K562 (cell line): ENCODE measurements at regions not wholly inside any gene's neighbourhood (a gene's known extent, or its start where the extent isn't known, plus 50 kb on each side); places are given as distances from the start of the nearest gene placed in this dataset.
A peak's percentile ranks its signal among the peaks of the same experiment; 100 is the strongest.

ENCODE experiments used
- ATAC-seq: fragments of 200-7000 bp; cut with Tn5 transposase; 3 replicates; pipeline ENCODE4 v1.9.1; 2020; ENCODE audit warnings: moderate library complexity
- BruUV-seq: library from RNA; stranded (reverse); fragments of 400-500 nt; replicated peaks from 2 replicates; lab custom pipeline; 2021; lab: Mats Ljungman, UMichigan
- CTCF ChIA-PET: fragments of 300-600 bp; formaldehyde crosslinking; extraction: SDS; loops from one replicate; lab custom pipeline; 2021; ENCODE audit warnings: low intra/inter-chr PET ratio; lab: Yijun Ruan, JAX
- POLR2A ChIA-PET: fragments of 300-600, 350-650 bp; sonication (Branson Sonifier 250); formaldehyde crosslinking; extraction: SDS; loops from one replicate; lab custom pipeline; 2021; ENCODE audit warnings: antibody characterized with exemption, inconsistent platforms; lab: Yijun Ruan, JAX
- DNase-seq, 4 experiments: peaks; one replicate each; pipeline versions ENCODE4 v3.0.0 to v3.0.0-alpha.2; 2011 to 2018; ENCODE audit warnings: low spot score in 3 of 4, mixed read lengths in 3 of 4; ENCODE audit errors: extremely low read depth in 1 of 4
- FAIRE-seq: peaks from 2 replicates; lab custom pipeline; 2011; peaks lifted over from hg19 to GRCh38; lab: Jason Lieb, UNC
- H2AFZ ChIP-seq: 2 replicates; pipeline ENCODE4 v1.6.0; 2011; ENCODE audit warnings: low read depth, low read length, control low read depth, inconsistent platforms
- H3K27ac ChIP-seq: fragments of 200-600 bp; 3 replicates; pipeline ENCODE4 v1.8.0; 2011; ENCODE audit warnings: low read depth, mild to moderate bottlenecking, control low read depth, inconsistent platforms, low read length, moderate library complexity, mixed read lengths; ENCODE audit errors: extremely low read depth
- H3K27me3 ChIP-seq, 2 experiments: fragments of 300-600 bp in 1 of 2; 2 replicates in 1 of 2; 3 replicates in 1 of 2; pipeline versions ENCODE4 v1.6.0 to v1.8.0; 2011; ENCODE audit warnings: inconsistent platforms in 2 of 2, low read length in 2 of 2, mild to moderate bottlenecking in 1 of 2, mixed read lengths in 1 of 2, moderate library complexity in 1 of 2; ENCODE audit not compliant: control insufficient read depth in 2 of 2, insufficient read depth in 2 of 2
- H3K36me3 ChIP-seq: fragments of 300-600 bp; 3 replicates; pipeline ENCODE4 v1.8.0; 2011; ENCODE audit warnings: mild to moderate bottlenecking, low read length, inconsistent platforms; ENCODE audit not compliant: control insufficient read depth, insufficient read depth
- H3K4me1 ChIP-seq, 2 experiments: fragments of 200-600 bp in 1 of 2; replicated peaks in 1 of 2; 2 replicates in 1 of 2; 3 replicates in 1 of 2; pipeline versions ENCODE4 v1.5.1 to v1.8.0; 2011; ENCODE audit warnings: inconsistent platforms in 2 of 2, low read length in 2 of 2, mild to moderate bottlenecking in 1 of 2, mixed read lengths in 1 of 2, moderate library complexity in 1 of 2; ENCODE audit not compliant: control insufficient read depth in 2 of 2, insufficient read depth in 2 of 2
- H3K4me2 ChIP-seq: 2 replicates; pipeline ENCODE4 v1.6.1; 2011; ENCODE audit warnings: low read length, control low read depth, inconsistent platforms, mixed read lengths; ENCODE audit not compliant: insufficient read depth
- H3K4me3 ChIP-seq: fragments of 200-600 bp; sonication (generic), shearing (Covaris generic); 2 replicates; pipeline ENCODE4 v1.5.1; 2016; ENCODE audit warnings: control low read depth, inconsistent platforms
- H3K79me2 ChIP-seq: fragments of 200-600 bp; 3 replicates; pipeline ENCODE4 v1.8.0; 2011; ENCODE audit warnings: low read length, inconsistent platforms; ENCODE audit not compliant: control insufficient read depth, insufficient read depth
- H3K9ac ChIP-seq, 2 experiments: 2 replicates each; pipeline versions ENCODE4 v1.6.0 to v1.6.1; 2011; ENCODE audit warnings: low read depth in 2 of 2, low read length in 2 of 2, control low read depth in 1 of 2, inconsistent platforms in 1 of 2, mild to moderate bottlenecking in 1 of 2, mixed read lengths in 1 of 2; ENCODE audit not compliant: insufficient read depth in 1 of 2
- H3K9me1 ChIP-seq: one replicate; pipeline ENCODE4 v1.6.0; 2011; ENCODE audit warnings: inconsistent platforms, mild to moderate bottlenecking, low read length, moderate library complexity; ENCODE audit not compliant: control insufficient read depth, insufficient read depth
- H3K9me3 ChIP-seq: replicated peaks from 2 replicates; pipeline ENCODE4 v1.5.1; 2011; ENCODE audit warnings: low read depth, low read length, inconsistent platforms; ENCODE audit not compliant: control insufficient read depth, insufficient read depth
- H4K20me1 ChIP-seq: replicated peaks from 2 replicates; pipeline ENCODE4 v1.6.1; 2011; ENCODE audit warnings: low read length, inconsistent platforms, mixed read lengths; ENCODE audit not compliant: control insufficient read depth, insufficient read depth
- ELF4 ChIP-seq: fragments of 450-650 bp; formaldehyde crosslinking; IDR thresholded peaks from 2 replicates; pipeline ENCODE4 v1.4.0; 2022; ENCODE audit warnings: missing genetic modification characterization
- FOSL1 ChIP-seq: fragments of 200-800 bp; sonication (Bioruptor generic); conservative IDR thresholded peaks from 2 replicates; pipeline ENCODE4 v1.6.1; 2016; ENCODE audit warnings: missing genetic modification characterization, missing compliant biosample characterization
- FOXO4 ChIP-seq: fragments of 450-650 bp; formaldehyde crosslinking; IDR thresholded peaks from 2 replicates; pipeline ENCODE4 v1.4.0; 2020; ENCODE audit warnings: mild to moderate bottlenecking, moderate library complexity
- HDAC1 ChIP-seq, 2 experiments: fragments of 450-650 bp; IDR thresholded peaks; 2 replicates each; pipeline ENCODE4 v1.6.1; 2016 to 2017; ENCODE audit warnings: inconsistent platforms in 1 of 2, mild to moderate bottlenecking in 1 of 2, moderate library complexity in 1 of 2
- HDAC2 ChIP-seq: fragments of 450-650 bp; IDR thresholded peaks from 2 replicates; pipeline ENCODE4 v1.6.1; 2016; ENCODE audit warnings: mild to moderate bottlenecking
- HDAC3 ChIP-seq: fragments of 450-650 bp; IDR thresholded peaks from 2 replicates; pipeline ENCODE4 v1.6.1; 2018; ENCODE audit warnings: borderline replicate concordance, mild to moderate bottlenecking, moderate library complexity; ENCODE audit not compliant: partially characterized antibody
- LARP7 ChIP-seq: fragments of 450-650 bp; IDR thresholded peaks from 2 replicates; pipeline ENCODE4 v1.6.1; 2016
- MCM3 ChIP-seq: fragments of 450-650 bp; IDR thresholded peaks from 2 replicates; pipeline ENCODE4 v1.6.1; 2016
- NRF1 ChIP-seq, 2 experiments: fragments of 450-650 bp; IDR thresholded peaks in 1 of 2; conservative IDR thresholded peaks in 1 of 2; 2 replicates each; pipeline ENCODE4 v1.6.1; 2014; ENCODE audit warnings: mild to moderate bottlenecking in 2 of 2
- SMARCC2 ChIP-seq: fragments of 450-650 bp; IDR thresholded peaks from 2 replicates; pipeline ENCODE4 v1.6.1; 2017; ENCODE audit warnings: antibody characterized with exemption, moderate library complexity, mild to moderate bottlenecking, low read depth
- TAF7 ChIP-seq: fragments of 450-650 bp; IDR thresholded peaks from 2 replicates; pipeline ENCODE4 v1.6.1; 2016; ENCODE audit warnings: missing genetic modification characterization, missing compliant biosample characterization
- ZKSCAN1 ChIP-seq: fragments of 150-350 bp; IDR thresholded peaks from 2 replicates; pipeline ENCODE4 v1.6.1; 2016; ENCODE audit warnings: low read depth, low read length
- ZNF507 ChIP-seq: conservative IDR thresholded peaks from 2 replicates; pipeline ENCODE4 v1.6.1; 2017; ENCODE audit warnings: missing genetic modification characterization, missing compliant biosample characterization
- ZNF785 ChIP-seq: fragments of 250-450 bp; sonication (Bioruptor Pico); IDR thresholded peaks from 2 replicates; pipeline ENCODE4 v1.4.0; 2020; ENCODE audit warnings: mild to moderate bottlenecking
- WGBS: fragments of 100-300 bp; shearing (Covaris generic); methylation state at CpG from one replicate; pipeline ENCODE4 v1.1.6; 2016; ENCODE audit warnings: low coverage, mixed read lengths; ENCODE audit not compliant: insufficient coverage; ENCODE audit errors: missing lambda C conversion rate; 5-methylcytosine and 5-hydroxymethylcytosine counted together
- in situ Hi-C: fragments of 300-500 bp; cut with MboI; formaldehyde crosslinking; loops from 4 replicates; pipeline ENCODE4 v1.15.0; 2018; ENCODE audit warnings: inconsistent platforms, mixed read lengths
- intact Hi-C: fragments of 100-400 bp; cut with micrococcal nuclease; formaldehyde crosslinking; loops from 2 replicates; pipeline ENCODE4 v1.14.2; 2022

GRCh38 chr6:160934157-160934556 lies 57.4 kb upstream of the MAP3K4 start:
- Histone ChIP-seq H3K79me2 (no peaks in the 10 kb centered on the region), H2AFZ (no peak overlapping the region), H3K27ac (no peak overlapping the region), H3K4me3 (no peak overlapping the region), H3K27me3 (no peaks in the 10 kb centered on the region; a peak in 1 of 5 replicates), H3K36me3 (no peaks in the 10 kb centered on the region), H4K20me1 (no peaks in the 10 kb centered on the region), H3K9me1 (no peaks in the 10 kb centered on the region), H3K4me1 (peaks cover 0 to 6% of the 10 kb centered on the region in 2 experiments; a peak in 3 of 5 replicates), H3K4me2 (no peak overlapping the region), H3K9ac (no peak overlapping the region)
- ATAC-seq = no peak; the same call in 2 of the 3 replicates
- FAIRE-seq = no peak
- in situ Hi-C loops = loop anchor here (5.0 kb wide), 1 partner anchor 443 kb away; no protein-coding TSS in a partner anchor
- WGBS = 52% methylated on average over 3 of the region's 3 CpGs
- ChIA-PET CTCF (no interaction called here), POLR2A (interaction anchor here (0.6 to 2.0 kb wide), 6 partner anchors 12 to 167 kb away, joined by 3 to 9 read pairs (median 4); no protein-coding TSS in a partner anchor)
- no peak for TF ChIP-seq NRF1 (conservative IDR thresholded peaks at IDR 0.05 in 1 of 2, IDR thresholded peaks at IDR 0.05 in 1 of 2)
- peak; percentile 30; the same call in 1 of the 2 replicates for TF ChIP-seq TAF7 (tag)
- no peak for TF ChIP-seq FOSL1 (tag)
- no peak for TF ChIP-seq LARP7
- no peak for TF ChIP-seq HDAC2
- TF ChIP-seq MCM3 = 0 out of 2 replicates have a peak, but pooled peaks have one; percentile 6
- TF ChIP-seq FOXO4 (CRISPR knock-in tag) = no peak
- no peak for TF ChIP-seq ZNF785
- TF ChIP-seq ZNF507 (tag) = no peak
- no peak for TF ChIP-seq HDAC3
- TF ChIP-seq ELF4 (CRISPR knock-in tag) = peak; percentile 32; the same call in 1 of the 2 replicates
- TF ChIP-seq HDAC1 (IDR thresholded peaks at IDR 0.05) = peak in 1 of 2 experiments; percentile 17; a peak in 1 of 4 replicates
- no peak for TF ChIP-seq SMARCC2
- TF ChIP-seq ZKSCAN1 = no peak
- TF ChIP-seq, all 486 proteins: peak for 4
- BruUV-seq = no TSS peak
- intact Hi-C loops = loop anchor here (5.0 kb wide), 1 partner anchor 58 kb away; the partner anchor contains the start of gene MAP3K4
- no peak for DNase-seq
- H3K9me3 ChIP-seq = no peaks in the 10 kb centered on the region
